ENCODE measurements at regions not wholly inside any gene's neighbourhood (a gene's known extent, or its start where the extent isn't known, plus 50 kb on each side); places are given as distances from the start of the nearest gene placed in this dataset.

GRCh38 chr2:15687720-15688119 is 96.1 kb downstream of the DDX1 start:
- TF ChIP-seq CTCF (IDR thresholded peaks at IDR 0.05; ENCODE audit: borderline replicate concordance, insufficient read depth, low read depth, low read length): no peak
- H3K4me3 ChIP-seq (ENCODE audit: low read depth, low read length): no peak overlapping the region

GRCh38 chr2:15688924-15689568 is 97.4 kb downstream of the DDX1 start:
- H3K4me3 ChIP-seq (ENCODE audit: low read depth, low read length): no peak overlapping the region
- no peak for TF ChIP-seq CTCF (IDR thresholded peaks at IDR 0.05; ENCODE audit: borderline replicate concordance, insufficient read depth, low read depth, low read length)

GRCh38 chr2:15689654-15690053 is 98.0 kb downstream of the DDX1 start:
- no peak for TF ChIP-seq CTCF (IDR thresholded peaks at IDR 0.05; ENCODE audit: borderline replicate concordance, insufficient read depth, low read depth, low read length)

GRCh38 chr2:15691586-15692310 is 100.1 kb downstream of the DDX1 start:
- no peak overlapping the region for H3K4me3 ChIP-seq (ENCODE audit: low read depth, low read length)
- no peak for TF ChIP-seq CTCF (IDR thresholded peaks at IDR 0.05; ENCODE audit: borderline replicate concordance, insufficient read depth, low read depth, low read length)

More at GRCh38 chr2:15689654-15690053, 98.0 kb downstream of the DDX1 start:
- no peak overlapping the region for H3K4me3 ChIP-seq (ENCODE audit: low read depth, low read length)

- no peak for TF ChIP-seq CTCF (IDR thresholded peaks at IDR 0.05; ENCODE audit: borderline replicate concordance, insufficient read depth, low read depth, low read length)
- H3K4me3 ChIP-seq (ENCODE audit: low read depth, low read length): no peak overlapping the region
These were observed 101.1 kb downstream of the DDX1 start for GRCh38 chr2:15692551-15693377.

GRCh38 chr2:15693382-15693781 is 101.7 kb downstream of the DDX1 start:
- no peak overlapping the region for H3K4me3 ChIP-seq (ENCODE audit: low read depth, low read length)
- no peak for TF ChIP-seq CTCF (IDR thresholded peaks at IDR 0.05; ENCODE audit: borderline replicate concordance, insufficient read depth, low read depth, low read length)

Measured in GM12875 (cell line).